GM20000 (cell line): ENCODE measurements at regions not wholly inside any gene's neighbourhood (a gene's known extent, or its start where the extent isn't known, plus 50 kb on each side); places are given as distances from the start of the nearest gene placed in this dataset.

ENCODE experiments used
- DNase-seq: peaks from one replicate; pipeline ENCODE4 v3.0.0; 2012; ENCODE audit warnings: low spot score
- CTCF ChIP-seq: IDR thresholded peaks from 2 replicates; pipeline ENCODE4 v1.5.1; 2012; ENCODE audit warnings: mild to moderate bottlenecking, control low read depth; ENCODE audit errors: extremely low read depth, missing control alignments

DNA sequence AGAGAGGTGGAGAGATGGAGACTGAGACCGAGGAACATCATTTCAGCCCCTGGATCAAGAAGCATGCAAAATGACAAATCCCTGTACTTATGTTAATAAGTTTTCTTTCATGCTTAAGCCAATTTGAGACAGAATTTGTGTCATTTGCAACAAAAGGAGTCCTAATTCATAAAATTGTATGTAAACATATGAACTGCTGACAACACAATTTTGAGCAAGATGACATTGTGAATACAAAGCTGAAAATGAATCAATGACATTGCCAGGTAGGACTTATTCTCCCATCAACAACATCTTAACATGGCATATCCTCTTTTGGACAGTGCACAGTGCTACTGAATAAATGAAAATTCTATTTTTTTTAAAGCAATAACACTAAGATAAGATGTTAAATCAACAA, 264.0 kb downstream of the WDR11 start:
- DNase-seq = no peak
- no peak for TF ChIP-seq CTCF

- TF ChIP-seq CTCF = no peak
- DNase-seq = no peak
Observed at GRCh38 chr10:121121462-121121861, 270.3 kb downstream of the WDR11 start.

DNA sequence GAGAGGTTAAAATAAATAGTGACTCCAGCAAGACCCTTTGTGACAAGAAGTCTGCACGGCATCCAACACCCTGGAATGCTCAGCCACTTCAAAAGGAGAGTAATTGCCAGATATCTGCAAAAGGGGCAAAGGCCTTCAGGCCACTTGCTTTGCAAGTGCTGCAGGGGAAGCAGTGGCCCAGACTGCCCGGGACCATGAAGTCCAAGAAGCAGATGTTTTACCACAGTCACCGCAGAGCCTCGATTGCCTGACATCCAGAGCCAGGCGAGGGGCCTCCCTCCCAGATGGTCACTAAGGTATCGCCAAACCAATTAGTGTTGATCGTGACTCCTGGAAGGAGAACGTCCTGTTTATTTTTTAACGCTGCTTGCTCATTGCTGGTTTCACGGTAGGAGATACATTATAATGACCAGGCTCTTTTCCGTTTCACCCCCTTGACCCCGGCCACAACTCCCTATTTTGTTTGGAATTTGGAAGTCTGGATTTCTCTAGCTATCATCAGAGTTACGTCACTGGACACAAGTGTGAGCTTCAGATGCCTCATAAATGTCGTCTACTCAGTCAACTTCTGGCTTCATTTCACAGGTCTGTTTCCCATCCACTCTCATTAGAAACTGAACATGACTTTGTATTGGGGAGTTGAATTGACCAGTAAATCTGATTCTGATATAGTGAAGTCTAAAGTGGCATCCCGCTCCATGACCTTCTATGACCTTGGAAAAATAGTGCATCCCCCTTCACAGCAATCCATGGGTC, 276.2 kb downstream of the WDR11 start:
- TF ChIP-seq CTCF = no peak
- no peak for DNase-seq

GRCh38 chr10:121128164-121128563, 277.0 kb downstream of the WDR11 start:
- no peak for TF ChIP-seq CTCF
- no peak for DNase-seq

DNA sequence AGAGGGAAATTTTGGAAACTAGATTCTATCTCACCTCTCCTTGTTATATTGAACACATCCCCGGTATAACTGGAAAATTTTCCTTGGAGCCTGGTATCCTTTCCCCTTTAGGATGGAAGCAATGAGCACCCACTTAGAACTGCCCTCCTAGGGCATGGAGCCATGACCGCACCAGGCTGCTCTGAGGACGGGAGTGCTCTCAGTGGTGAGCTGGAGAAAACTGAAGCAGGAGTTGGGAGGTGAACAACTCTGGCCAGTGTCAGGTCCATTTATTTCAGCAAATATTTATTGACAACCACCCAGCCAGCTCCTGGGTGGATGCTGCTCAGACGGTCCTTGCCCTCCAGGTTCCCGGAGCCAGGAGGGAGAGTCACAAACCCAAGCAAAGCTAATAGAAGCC, 278.1 kb downstream of the WDR11 start:
- no peak for DNase-seq
- TF ChIP-seq CTCF = no peak

DNA sequence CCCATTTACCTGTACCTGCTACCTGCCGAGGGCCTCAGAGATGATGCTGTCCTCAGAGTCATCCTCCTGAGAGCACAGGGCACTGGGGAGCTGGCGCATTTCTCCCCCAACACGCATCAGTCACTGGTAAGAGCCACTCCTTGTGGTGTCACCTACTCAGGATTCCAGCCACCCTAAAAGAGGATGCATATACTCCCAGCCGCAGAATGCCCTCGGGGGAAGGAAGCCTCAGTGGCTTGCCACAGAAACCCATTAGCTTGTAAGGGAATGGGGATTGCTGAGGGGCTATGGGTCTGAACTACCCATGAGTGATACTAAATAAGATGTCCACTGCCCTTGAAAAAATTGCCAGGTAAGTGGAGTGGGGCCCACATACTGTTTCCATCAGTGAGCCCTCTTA, 279.2 kb downstream of the WDR11 start:
- TF ChIP-seq CTCF = no peak
- DNase-seq = no peak

- no peak for DNase-seq
- TF ChIP-seq CTCF = no peak
Observed at GRCh38 chr10:121131014-121131413, 279.9 kb downstream of the WDR11 start.
